AG08396 (cell line): ENCODE measurements at regions not wholly inside any gene's neighbourhood (a gene's known extent, or its start where the extent isn't known, plus 50 kb on each side); places are given as distances from the start of the nearest gene placed in this dataset.
"Not testable (repeated sequence)": the region's sequence is repeated elsewhere in the genome, so short reads cannot be mapped to it uniquely, and the experiment has no call there.

Source experiments
- DNase-seq: peaks from one replicate; pipeline ENCODE4 v3.0.0; 2012; ENCODE audit warnings: low spot score, mixed read lengths

DNA sequence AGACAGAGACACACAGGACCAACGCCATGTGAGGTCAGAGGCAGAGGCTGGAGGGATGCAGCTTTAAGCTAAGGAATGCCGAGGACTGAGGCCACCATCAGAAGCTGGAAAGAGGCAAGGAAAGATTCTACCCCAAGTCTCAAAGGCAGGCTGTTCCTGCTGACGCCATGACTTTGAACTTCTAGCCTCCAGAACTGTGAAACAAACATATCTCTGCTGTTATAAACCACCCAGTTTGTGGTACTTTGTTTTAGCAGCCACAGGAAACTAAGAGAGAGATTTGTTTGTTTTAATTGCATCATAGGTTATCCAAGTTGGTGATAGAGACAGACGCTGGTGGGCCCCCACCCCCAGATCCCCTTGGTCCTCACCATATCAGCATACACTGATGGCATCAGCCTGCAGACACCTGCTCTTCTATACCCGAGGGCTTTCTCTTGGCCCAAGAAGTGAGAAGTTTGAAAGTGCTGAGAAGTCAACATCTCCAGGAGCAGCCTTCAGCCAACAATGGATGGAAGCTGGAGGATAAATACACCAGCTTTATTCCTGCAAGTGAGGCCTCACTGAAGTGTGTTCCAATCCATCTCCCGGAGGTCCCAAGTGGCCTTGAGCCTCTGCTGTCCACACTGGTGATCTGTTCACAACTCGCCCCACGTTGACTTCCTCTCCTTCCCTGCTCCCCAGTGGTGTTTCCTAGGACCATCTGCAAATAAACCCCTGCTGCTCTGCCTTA is 154.7 kb downstream of the BTBD3 start:
- DNase-seq: no peak

DNA sequence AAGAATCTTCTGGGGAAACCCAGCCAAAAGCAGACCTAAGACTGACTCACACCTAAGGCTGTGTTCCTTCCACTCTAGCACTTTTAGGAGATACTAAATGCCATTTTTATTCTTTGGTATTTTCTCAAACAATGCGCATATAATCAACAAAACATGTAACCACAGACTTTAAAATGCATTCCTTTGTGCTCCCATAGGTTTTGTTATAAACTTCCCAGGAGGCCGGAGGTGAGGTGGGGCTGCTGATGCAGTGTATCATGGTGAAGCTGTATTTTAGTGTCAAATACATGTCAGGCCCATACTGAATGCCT is 155.2 kb downstream of the BTBD3 start:
- DNase-seq: no peak

DNA sequence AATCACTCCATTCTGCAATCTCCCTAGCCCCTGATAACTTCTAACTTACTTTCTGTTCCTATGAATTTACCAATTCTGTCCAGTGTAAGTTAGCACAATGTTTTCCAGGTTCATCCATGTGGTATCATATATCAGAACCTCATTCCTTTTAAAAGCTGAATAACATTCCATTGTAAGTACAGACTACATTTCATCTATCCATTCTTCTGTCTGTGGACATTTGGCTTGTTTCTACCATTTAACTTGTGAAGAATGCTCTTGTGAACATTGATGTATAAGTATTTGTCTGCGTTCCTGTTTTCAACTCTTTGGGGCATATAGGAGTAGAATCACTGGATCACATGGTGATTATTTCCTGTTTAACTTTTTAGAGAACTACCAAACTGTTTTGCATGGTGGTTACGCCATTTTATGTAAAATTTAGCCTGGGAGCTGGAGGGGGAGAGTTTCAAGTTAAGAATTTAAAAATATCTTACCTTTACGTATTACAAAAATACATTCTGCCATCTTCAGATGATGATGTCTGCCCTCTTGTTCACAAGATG is 156.5 kb downstream of the BTBD3 start:
- no peak for DNase-seq

DNA sequence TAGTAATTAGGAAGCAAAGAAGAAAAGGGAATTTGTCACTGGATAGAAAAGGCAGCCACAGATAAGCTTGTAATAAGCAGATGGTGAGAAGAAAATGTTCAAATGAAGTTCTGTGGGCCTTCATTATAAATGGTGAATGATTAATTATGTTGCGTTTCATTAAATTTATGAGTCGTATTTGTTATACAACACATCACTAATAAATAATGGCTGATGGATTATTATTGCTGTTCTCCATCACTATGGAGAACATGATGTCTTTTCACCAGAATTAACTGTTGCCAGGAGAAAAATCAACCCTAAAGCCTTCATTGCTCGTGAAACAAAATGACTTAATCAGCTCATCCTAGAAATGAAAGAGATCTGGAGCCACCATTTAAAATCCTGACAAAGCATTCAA is 158.5 kb downstream of the BTBD3 start:
- DNase-seq: no peak

DNA sequence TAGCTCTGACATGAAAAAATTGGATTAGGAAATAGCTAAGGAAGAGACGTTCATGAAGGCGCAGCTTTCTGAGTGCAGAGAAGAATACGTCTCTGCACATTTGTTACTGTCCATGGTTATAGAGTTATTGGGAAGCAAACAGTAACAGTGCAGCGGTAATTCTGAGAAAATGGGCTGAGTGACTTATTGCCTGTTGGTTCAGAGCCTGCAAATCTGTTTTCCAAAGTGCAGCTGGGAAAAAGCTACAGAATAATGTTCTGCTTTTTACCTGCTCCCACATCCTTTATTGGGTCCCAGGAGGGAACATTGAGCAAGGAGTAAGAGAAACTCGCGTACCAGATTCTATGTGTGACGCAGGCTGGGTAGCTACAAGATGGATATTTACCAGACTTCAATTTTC is 160.2 kb downstream of the BTBD3 start:
- no peak for DNase-seq

DNA sequence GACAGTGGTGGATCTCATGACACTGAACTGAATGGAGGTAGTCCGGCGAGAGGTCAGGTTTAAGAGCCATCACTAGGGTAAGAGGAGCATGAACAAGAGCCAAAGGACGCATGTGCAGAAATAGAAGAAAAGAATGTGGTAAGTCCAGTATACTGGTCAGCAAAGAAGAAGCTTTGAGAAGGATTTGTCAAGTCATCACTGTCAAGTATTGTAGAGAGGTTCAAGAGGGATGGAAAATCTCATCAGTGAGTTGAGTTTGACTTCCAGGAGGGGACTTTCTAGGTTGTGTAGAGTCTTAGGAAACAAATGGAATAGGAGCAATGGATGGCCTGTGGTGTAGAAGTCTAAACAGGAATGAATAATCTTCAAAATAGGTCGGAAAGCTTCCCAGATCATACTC is 161.8 kb downstream of the BTBD3 start:
- DNase-seq: no peak

DNA sequence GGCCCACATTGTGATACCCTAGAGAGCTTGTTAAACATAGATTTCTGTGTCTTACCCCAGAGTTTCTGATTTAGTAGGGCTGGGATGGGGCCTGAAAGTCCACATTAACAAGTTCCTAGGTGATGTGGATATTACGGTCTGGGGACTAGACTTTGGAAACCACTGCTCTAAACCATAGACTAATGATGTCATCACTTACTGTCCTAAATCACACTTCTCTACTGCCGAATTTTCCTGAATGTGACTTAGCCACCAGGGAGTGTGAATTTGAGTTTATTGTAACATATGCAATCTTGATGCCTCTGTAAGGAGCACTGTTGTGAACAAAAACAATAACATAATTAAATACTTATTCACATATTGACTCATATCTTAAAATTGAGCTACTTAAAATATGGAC is 165.6 kb downstream of the BTBD3 start:
- DNase-seq: no peak

DNA sequence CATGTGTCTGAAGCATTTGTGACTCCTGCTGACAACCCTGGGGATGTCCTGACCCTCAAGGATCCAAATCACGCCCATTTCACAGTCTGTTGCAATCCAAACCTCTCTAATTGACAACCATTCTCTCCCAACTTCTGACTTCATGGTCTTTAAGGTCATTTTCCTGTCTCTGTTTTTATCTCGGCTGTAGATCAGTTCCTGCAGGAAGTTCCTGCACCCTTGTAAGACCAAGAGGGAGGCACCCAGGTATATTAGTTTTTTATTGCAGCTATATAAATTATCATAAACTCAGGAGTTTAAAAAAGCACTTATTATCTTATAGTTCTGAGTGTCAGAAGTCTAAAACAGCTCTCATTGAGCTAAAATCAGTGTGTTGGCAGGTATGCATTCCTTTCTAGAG is 166.8 kb downstream of the BTBD3 start:
- no peak for DNase-seq

DNA sequence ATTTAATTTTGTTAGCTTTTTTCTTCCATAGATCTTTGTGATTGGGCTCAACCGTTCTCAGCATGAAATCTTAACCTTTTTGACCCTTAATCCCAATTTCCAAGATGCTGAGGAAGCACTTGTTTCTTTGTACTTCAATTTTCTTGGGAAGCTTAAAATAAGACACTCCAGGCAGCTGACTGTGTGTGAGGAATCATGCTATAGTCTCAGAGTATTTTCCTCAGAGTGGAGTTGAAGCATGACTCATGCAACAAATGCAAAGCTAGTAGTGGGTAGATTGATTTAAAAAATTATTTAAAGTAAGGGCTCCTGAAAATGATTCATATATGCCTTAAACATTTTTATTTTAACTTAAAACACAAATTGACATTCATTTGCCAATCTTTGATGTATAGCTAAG is 168.7 kb downstream of the BTBD3 start:
- DNase-seq: no peak

DNA sequence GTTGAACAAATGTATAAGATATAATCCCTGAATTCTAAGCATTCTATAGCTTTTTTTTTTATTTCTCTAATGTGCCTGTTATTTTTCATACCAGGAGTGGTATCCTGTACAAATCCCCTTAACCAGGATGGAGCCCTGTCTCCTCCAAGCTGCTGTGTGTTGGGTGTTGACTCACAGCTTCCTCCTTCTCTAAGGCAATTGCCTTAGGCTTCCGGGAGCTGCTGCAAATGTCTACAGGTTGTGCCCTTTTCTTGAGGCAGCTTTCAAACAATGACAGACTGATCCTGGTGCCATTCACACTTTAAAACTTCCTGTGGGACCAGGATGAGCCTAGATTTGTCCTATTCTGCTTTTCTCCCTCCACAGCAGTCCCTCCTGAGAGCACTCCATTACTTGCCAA is 173.2 kb downstream of the BTBD3 start:
- no peak for DNase-seq

DNA sequence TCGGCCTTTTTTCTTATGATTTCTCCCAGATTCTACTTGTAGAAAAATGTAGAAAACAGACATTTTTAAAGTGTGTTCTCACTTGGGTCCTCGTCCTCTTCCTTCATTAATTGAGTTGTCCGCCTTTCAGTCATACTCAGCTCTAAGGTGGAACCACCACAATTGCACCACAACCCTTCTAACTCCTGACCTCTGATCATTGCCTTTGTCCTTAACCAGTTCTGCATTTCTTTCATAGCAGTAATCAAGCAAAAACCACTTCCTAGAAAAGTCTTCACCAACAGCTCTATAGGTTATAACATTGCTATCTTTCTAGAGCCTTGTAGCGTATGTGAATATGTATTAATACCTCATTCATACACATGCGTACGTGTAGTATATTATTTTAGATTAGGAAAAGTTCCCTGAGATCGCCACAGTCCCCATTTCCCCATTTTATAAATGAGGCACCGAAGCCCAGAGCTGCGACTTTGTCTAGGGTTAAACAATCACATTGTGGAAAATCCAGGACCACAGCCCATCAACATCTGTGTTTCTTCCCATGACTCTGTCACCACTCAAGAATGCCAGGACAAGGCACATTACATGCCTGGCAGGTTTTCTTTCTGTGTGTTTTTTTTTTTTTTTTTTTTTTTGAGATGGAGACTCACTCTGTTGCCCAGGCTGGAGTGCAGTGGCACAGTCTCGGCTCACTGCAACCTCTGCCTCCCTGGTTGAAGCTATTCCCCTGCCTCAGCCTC is 175.5 kb downstream of the BTBD3 start:
- no peak for DNase-seq

DNA sequence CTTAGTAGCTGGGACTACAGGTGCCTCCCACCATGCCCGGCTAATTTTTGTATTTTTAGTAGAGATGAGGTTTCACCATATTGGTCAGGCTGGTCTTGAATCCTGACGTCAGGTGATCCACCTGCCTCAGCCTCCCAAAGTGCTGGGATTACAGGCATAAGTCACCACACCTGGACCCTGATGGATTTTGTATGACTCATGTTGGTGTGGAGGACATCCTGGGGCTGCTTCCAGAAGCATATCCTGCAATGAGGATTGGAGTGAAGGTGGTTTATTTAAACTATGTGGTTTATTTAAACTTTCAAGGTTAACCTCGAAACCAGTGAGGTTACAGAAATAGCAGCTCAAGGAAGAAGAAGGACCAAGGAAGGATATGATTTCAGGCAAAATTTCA is 176.1 kb downstream of the BTBD3 start:
- DNase-seq: not testable (repeated sequence)

DNA sequence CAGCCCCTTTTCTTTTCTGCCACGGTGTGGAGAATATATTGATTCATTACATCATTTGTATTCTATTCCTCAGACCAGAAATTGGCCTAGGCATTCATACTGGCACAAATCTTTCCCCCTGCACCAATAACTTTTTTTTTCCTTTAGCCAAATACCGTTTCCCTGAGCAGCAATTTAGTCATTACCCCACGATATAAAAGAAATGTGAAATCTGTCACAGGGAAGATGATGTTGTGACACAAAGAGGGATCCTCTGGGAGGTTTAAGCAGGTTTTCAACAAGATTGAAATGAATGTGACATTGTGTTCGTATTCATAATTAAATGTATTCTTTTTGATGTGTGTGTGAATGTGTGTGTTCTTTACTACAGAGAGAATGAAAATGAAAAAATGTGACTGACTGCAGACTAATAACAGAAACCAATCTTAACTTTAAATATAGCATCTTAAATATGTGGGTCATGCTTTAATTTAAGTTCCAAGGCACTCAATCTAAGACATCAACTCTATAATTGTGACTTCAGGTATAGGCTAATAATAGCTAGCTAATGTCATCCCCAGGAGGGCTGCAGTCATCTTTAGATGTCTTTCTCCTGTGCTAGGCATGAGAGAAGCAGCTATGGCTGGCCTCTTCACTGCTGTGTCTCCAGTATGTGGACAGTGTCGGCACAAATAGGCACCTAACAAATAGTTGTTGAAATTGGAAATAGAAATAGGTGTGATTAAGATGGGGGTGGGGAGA is 177.7 kb downstream of the BTBD3 start:
- no peak for DNase-seq

DNA sequence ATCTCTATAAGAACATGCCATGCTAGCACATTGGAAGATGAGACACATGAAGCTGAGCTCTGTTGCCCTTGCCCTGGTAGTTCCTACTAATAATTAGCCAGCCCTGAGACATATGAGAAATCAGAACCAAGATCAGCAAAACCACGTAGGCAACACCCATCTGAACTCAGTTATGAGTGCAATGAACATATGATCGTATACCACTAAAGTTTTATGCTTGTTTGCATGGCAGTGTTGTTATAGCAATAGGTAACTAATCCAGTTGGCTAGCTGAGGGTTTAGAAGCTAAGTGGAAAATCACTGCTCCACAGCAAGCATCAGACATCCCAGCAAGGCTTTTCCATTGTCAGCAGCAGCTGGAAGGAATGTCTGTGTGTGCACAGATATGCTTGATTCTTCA is 180.7 kb downstream of the BTBD3 start:
- no peak for DNase-seq

DNA sequence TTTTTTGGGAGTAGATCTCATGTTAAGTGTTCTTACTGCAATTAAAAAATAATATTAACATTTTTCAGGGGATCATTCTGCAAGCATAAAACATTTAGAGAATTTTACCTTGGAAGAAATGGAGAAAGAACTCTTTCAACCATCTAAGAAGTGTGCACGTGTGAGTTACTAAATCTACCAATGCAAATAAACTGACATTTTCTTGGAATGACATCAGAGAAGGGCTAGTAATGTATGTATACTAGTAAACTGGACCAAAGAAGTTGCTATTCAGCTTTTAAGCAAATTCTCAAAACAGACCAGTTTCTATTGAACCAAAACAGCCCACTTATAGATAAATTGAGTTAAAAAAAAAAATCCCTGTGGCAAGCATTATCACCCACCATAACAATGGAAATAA is 191.2 kb downstream of the BTBD3 start:
- DNase-seq: no peak

DNA sequence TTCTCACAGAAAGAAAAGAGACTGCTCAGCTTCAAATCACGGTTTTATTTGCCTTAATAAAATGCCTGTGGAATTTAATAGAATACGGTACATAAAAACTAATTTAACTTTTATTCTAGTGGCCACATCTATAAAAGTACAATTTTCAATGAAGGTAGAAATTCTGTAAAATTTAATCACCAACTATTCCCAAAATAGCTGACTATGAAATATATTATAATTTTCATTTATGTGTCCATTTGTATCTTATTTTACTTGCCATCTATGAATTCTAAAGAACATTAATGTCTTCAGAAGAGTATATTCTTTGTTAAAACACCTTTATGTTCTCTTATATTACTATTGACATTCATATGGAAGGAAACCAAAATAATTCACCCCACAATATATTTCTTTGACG is 192.6 kb downstream of the BTBD3 start:
- no peak for DNase-seq

DNA sequence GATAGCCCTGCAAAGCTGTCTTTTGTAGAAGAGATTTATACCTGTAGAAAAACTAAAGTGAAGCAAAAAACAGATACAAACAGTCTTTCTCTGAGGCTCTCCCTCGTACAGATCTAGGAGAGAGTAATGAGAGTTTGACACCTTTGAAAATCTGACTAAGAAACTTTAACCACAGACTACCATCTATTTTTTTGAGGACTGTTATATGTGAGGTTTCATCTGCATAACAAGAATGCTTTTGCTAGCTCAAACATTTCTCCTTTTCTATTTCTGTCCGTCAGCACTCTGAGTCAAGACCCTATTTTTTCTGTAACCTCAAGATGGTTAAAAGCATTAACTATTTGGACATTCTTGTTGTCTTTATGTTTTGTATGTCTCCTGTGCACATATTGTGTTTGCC is 193.0 kb downstream of the BTBD3 start:
- no peak for DNase-seq

DNA sequence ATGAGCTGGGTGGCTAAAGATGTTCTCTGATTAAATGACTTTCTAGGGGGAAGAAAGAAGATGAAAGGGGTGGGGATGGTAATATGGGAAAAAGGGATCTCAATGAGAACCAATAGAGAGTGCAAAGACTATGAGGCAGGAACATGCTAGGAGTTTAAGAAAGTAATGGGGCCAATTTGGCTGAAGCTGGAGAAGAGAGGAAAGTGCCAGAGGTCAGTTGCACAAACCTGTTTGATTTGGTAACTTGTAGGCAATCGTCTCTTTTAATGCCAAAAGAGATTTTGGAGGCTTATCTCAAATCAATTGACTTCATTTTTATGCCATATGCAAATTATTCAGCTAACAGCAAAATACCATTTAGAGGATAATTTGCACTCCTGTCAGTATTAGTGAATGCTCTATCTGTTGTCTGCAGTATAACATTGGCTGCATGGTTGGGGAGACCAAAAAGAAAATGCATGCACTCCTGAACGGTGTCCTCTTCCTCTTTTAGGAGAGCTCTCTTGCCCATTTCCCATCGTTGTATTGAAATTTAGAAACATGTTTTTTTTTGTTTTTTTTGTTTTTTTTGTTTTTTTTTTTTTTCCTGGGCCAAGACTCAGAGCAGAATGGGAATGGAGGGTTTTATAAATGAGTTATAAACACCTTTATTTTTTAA is 193.9 kb downstream of the BTBD3 start:
- DNase-seq: no peak

DNA sequence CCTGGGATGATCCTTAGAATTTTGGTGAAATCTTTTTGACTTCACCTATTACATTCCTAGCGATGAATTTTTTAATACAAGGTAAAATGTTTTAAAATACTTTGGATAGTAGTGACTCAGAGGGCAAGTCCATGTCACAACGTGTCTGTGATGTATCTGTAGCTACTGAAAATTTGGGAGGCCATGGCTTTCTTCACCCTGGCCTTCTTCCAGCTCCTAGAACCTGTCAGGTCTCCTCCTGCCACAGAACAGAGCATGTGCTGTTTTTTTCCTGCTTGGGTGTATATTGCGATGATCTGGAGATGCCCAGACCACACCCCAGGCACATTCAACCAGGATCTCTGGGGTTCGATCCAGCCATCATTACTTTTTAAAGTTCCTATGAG is 194.4 kb downstream of the BTBD3 start:
- DNase-seq: no peak

DNA sequence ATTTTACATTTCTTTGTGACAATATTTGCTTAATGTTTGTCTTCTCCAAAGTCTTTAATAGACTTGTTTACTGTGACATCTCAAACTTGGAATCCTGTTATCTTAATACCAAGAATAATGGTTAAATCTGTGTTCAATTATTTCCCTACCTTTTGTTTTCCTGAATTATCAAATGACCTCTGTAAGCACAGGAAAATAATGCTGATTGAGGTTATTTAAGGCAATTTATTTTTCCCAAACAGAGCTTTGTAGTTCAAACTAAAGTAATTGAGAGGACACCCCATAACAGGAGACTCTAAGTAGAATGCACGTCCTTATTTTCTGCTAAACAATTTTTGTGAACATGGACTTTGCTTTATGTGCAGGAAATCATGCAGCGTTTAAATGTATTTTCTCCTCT is 195.0 kb downstream of the BTBD3 start:
- DNase-seq: no peak

DNA sequence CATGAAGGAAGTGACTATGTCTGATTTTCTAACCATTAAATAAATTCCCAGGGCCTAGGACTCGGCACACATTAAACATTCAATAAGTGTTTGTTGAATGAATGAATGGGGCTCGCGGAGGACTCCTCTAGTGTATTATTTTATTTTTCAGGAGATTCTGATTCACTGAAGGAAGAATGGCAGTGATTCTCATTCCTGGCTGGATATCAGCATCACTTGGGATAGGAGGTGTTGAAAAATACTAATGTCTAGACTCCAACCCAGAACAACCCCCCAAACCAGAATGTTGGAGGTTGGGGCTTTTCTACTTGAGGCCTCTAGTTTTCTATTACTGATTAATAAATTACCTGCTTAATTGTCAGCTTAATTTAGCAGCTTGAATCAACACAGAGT is 195.4 kb downstream of the BTBD3 start:
- no peak for DNase-seq

DNA sequence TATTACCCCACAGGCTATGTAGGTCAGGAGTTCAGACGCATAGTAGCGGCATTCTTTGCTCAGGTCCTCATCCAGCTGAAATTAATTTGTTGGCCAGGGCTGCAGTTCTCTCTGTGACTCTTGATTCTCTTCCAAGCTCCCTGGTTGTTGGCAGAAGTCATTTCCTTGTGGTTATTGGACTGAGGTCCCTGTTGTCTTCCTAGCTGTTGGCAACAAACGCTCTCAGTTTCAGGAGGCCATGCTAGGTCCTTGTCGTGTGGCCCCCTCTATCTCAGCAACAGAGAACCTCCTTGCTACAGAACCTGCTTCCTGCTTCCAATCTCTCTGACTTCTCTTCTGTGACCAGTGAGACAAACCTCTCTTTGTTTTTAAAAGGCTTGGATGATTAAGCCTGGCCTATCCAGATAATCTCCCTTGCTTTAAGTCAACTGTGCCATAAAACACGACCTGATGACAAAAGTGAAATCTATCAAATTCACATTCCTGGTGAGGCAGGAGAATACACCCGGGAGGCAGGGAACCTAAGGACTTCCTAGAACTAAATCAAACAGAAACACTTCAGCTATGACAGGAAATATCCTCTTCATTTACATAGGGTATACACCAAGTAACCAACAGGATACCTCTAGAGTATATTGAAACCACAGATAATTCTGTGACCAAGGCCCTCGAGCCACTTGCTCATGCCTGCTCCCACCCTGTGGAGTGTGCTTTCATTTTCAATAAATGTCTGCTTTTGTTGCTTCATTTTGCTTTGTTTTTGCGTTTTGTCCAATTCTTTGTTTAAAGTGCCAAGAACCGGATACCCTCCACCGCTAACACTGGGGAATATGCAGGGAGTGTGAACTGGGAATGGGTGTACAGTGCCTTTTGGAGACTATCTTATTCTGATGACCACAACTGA is 196.0 kb downstream of the BTBD3 start:
- DNase-seq: peak; percentile 33
